Pulmonary artery endothelial cell (primary cell): ENCODE measurements at regions not wholly inside any gene's neighbourhood (a gene's known extent, or its start where the extent isn't known, plus 50 kb on each side); places are given as distances from the start of the nearest gene placed in this dataset.

Source experiments
- DNase-seq: peaks from one replicate; pipeline ENCODE4 v3.0.0-alpha.2; 2011; ENCODE audit warnings: low read depth, low spot score

GRCh38 chr4:4775493-4776004 lies 83.9 kb upstream of the MSX1 start:
- no peak for DNase-seq

- DNase-seq: no peak
Observed at GRCh38 chr4:4772534-4772933, 86.9 kb upstream of the MSX1 start.

GRCh38 chr4:4771160-4771559 lies 88.3 kb upstream of the MSX1 start:
- no peak for DNase-seq

GRCh38 chr4:4770610-4771009 lies 88.9 kb upstream of the MSX1 start:
- DNase-seq: no peak

- DNase-seq: no peak
Observed at GRCh38 chr4:4766564-4766963, 92.9 kb upstream of the MSX1 start.

- DNase-seq: no peak
Observed at GRCh38 chr4:4765811-4766210, 93.7 kb upstream of the MSX1 start.

- no peak for DNase-seq
Observed at GRCh38 chr4:4764558-4764905, 94.9 kb upstream of the MSX1 start.

- DNase-seq: no peak
Observed at GRCh38 chr4:4763822-4764557, 95.5 kb upstream of the MSX1 start.

GRCh38 chr4:4762909-4763821 lies 96.3 kb upstream of the MSX1 start:
- no peak for DNase-seq

GRCh38 chr4:4762300-4762699 lies 97.2 kb upstream of the MSX1 start:
- no peak for DNase-seq

GRCh38 chr4:4761128-4761982 lies 98.1 kb upstream of the MSX1 start:
- DNase-seq: no peak

GRCh38 chr4:4759883-4760282 lies 99.6 kb upstream of the MSX1 start:
- no peak for DNase-seq

- no peak for DNase-seq
Observed at GRCh38 chr4:4759232-4759631, 100.2 kb upstream of the MSX1 start.

- DNase-seq: no peak
Observed at GRCh38 chr4:4758681-4759080, 100.8 kb upstream of the MSX1 start.

- no peak for DNase-seq
Observed at GRCh38 chr4:4755306-4755705, 104.2 kb upstream of the MSX1 start.

- DNase-seq: no peak
Observed at GRCh38 chr4:4754641-4755040, 104.8 kb upstream of the MSX1 start.

- no peak for DNase-seq
Observed at GRCh38 chr4:4753643-4754042, 105.8 kb upstream of the MSX1 start.

- no peak for DNase-seq
Observed at GRCh38 chr4:4752576-4753401, 106.7 kb upstream of the MSX1 start.

- no peak for DNase-seq
Observed at GRCh38 chr4:4752025-4752424, 107.4 kb upstream of the MSX1 start.

GRCh38 chr4:4750187-4750586 lies 109.3 kb upstream of the MSX1 start:
- DNase-seq: no peak

GRCh38 chr4:4749137-4749536 lies 110.3 kb upstream of the MSX1 start:
- DNase-seq: no peak
